ENCODE measurements at regions not wholly inside any gene's neighbourhood (a gene's known extent, or its start where the extent isn't known, plus 50 kb on each side); places are given as distances from the start of the nearest gene placed in this dataset.

- H3K27ac ChIP-seq = no peak overlapping the region
- intact Hi-C loops (cut with DNase I) = no loop called here
- TF ChIP-seq, protein P1, sequence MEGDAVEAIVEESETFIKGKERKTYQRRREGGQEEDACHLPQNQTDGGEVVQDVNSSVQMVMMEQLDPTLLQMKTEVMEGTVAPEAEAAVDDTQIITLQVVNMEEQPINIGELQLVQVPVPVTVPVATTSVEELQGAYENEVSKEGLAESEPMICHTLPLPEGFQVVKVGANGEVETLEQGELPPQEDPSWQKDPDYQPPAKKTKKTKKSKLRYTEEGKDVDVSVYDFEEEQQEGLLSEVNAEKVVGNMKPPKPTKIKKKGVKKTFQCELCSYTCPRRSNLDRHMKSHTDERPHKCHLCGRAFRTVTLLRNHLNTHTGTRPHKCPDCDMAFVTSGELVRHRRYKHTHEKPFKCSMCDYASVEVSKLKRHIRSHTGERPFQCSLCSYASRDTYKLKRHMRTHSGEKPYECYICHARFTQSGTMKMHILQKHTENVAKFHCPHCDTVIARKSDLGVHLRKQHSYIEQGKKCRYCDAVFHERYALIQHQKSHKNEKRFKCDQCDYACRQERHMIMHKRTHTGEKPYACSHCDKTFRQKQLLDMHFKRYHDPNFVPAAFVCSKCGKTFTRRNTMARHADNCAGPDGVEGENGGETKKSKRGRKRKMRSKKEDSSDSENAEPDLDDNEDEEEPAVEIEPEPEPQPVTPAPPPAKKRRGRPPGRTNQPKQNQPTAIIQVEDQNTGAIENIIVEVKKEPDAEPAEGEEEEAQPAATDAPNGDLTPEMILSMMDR (IDR thresholded peaks at IDR 0.05) = no peak
- no peaks in the 10 kb centered on the region for H3K4me1 ChIP-seq
- DNase-seq (no peak), ATAC-seq (no peak), FAIRE-seq (no peak)
- no peaks in the 10 kb centered on the region for H3K9me3 ChIP-seq
- H3K27me3 ChIP-seq = no peaks in the 10 kb centered on the region
- WGBS, 2 donors = 84 to 90% methylated on average over 7 of the region's 7 CpGs
- no peak overlapping the region for H3K4me3 ChIP-seq
- H3K36me3 ChIP-seq = no peaks in the 10 kb centered on the region
Observed at GRCh38 chr2:100682536-100682935, 119.7 kb downstream of the PDCL3 start.

GRCh38 chr2:100683231-100683630 lies 120.4 kb downstream of the PDCL3 start:
- H3K27me3 ChIP-seq = no peaks in the 10 kb centered on the region
- 84 to 88% methylated on average over 4 of the region's 4 CpGs for WGBS, 2 donors
- ATAC-seq (no peak), DNase-seq (no peak), FAIRE-seq (no peak)
- intact Hi-C loops (cut with DNase I) = no loop called here
- no peak overlapping the region for H3K27ac ChIP-seq
- no peak overlapping the region for H3K4me3 ChIP-seq
- H3K9me3 ChIP-seq = no peaks in the 10 kb centered on the region
- no peaks in the 10 kb centered on the region for H3K4me1 ChIP-seq
- H3K36me3 ChIP-seq = no peaks in the 10 kb centered on the region
- TF ChIP-seq, protein P1 (IDR thresholded peaks at IDR 0.05) = no peak

- H3K9me3 ChIP-seq = no peaks in the 10 kb centered on the region
- no peaks in the 10 kb centered on the region for H3K4me1 ChIP-seq
- no peaks in the 10 kb centered on the region for H3K36me3 ChIP-seq
- no peak for ATAC-seq
- FAIRE-seq = no peak
- H3K4me3 ChIP-seq = no peak overlapping the region
- 76 to 80% methylated on average over 3 of the region's 3 CpGs for WGBS, 2 donors
- TF ChIP-seq, protein P1 (IDR thresholded peaks at IDR 0.05) = no peak
- no peak for DNase-seq
- no peaks in the 10 kb centered on the region for H3K27me3 ChIP-seq
- no peak overlapping the region for H3K27ac ChIP-seq
- intact Hi-C loops (cut with DNase I) = no loop called here
Observed at GRCh38 chr2:100691846-100692245, 128.1 kb upstream of the NPAS2 start.

GRCh38 chr2:100692381-100692780 lies 127.6 kb upstream of the NPAS2 start:
- H3K27me3 ChIP-seq = no peaks in the 10 kb centered on the region
- H3K27ac ChIP-seq = no peak overlapping the region
- no peak for DNase-seq
- no peaks in the 10 kb centered on the region for H3K36me3 ChIP-seq
- H3K4me1 ChIP-seq = no peaks in the 10 kb centered on the region
- no peak overlapping the region for H3K4me3 ChIP-seq
- WGBS, 2 donors = 91 to 93% methylated on average over 5 of the region's 5 CpGs
- no peak for ATAC-seq
- no peaks in the 10 kb centered on the region for H3K9me3 ChIP-seq
- FAIRE-seq = no peak
- intact Hi-C loops (cut with DNase I) = no loop called here
- TF ChIP-seq, protein P1 (IDR thresholded peaks at IDR 0.05) = no peak

DNA sequence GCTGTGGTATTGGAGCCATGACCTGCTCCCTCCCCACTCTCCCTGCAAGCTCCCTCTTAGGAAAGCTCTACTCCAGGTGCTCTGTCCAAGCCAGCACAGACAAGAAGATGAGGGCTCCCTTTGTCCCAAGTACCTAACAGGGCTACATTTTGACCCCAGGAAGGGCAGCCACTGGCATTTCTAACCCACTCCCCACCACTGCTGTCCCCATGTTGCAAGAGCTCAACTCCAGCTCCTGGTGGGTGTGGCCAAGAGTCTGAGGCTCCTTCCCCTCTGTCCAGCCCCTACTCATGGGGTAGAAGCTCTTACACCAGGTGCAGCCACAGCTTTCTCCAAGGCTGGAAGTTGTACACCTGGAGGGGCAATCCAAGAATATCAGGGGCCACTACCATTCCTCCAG lies 127.0 kb upstream of the NPAS2 start:
- Histone ChIP-seq H3K9me3 (no peaks in the 10 kb centered on the region), H3K27ac (no peak overlapping the region), H3K27me3 (no peaks in the 10 kb centered on the region), H3K4me3 (no peak overlapping the region), H3K36me3 (no peaks in the 10 kb centered on the region), H3K4me1 (no peaks in the 10 kb centered on the region)
- ATAC-seq = no peak
- no peak for DNase-seq
- FAIRE-seq = no peak
- TF ChIP-seq, protein P1 (IDR thresholded peaks at IDR 0.05) = no peak
- intact Hi-C loops (cut with DNase I) = no loop called here
